Endothelial cell of umbilical vein (primary cell): ENCODE measurements at regions not wholly inside any gene's neighbourhood (a gene's known extent, or its start where the extent isn't known, plus 50 kb on each side); places are given as distances from the start of the nearest gene placed in this dataset.

ENCODE experiments used
- BruUV-seq: library from RNA; stranded (reverse); fragments of 400-500 nt; replicated peaks from 2 replicates; lab custom pipeline; 2021; lab: Mats Ljungman, UMichigan
- CTCF ChIA-PET: fragments of 300-600, 350-600 bp; sonication (Branson Sonifier 250); formaldehyde crosslinking; loops from one replicate; lab custom pipeline; 2021; ENCODE audit warnings: antibody characterized with exemption, inconsistent platforms; lab: Charles Lee
- POLR2A ChIA-PET: fragments of 300-600, 350-600 bp; sonication (Branson Sonifier 250); formaldehyde crosslinking; loops from one replicate; lab custom pipeline; 2021; ENCODE audit warnings: antibody characterized with exemption, inconsistent platforms; lab: Charles Lee
- DNase-seq: peaks from one replicate; pipeline ENCODE4 v3.0.0-alpha.2; 2011; ENCODE audit warnings: low read depth, low spot score
- FAIRE-seq: peaks from 2 replicates; lab custom pipeline; 2011; peaks lifted over from hg19 to GRCh38; lab: Jason Lieb, UNC
- H2AFZ ChIP-seq: 2 replicates; pipeline ENCODE4 v1.6.0; 2012; ENCODE audit warnings: low read depth, low read length, control low read depth, inconsistent platforms
- H3K27ac ChIP-seq: 2 replicates; pipeline ENCODE4 v1.5.1; 2011; ENCODE audit warnings: low read depth, mild to moderate bottlenecking, control low read depth, low read length, moderate library complexity; ENCODE audit not compliant: insufficient read depth
- H3K27me3 ChIP-seq, 2 experiments: 2 replicates each; pipeline versions ENCODE4 v1.6.0 to v1.6.1; 2011; ENCODE audit warnings: low read length in 2 of 2, mixed read lengths in 1 of 2; ENCODE audit not compliant: control insufficient read depth in 2 of 2, insufficient read depth in 2 of 2
- H3K36me3 ChIP-seq, 2 experiments: 2 replicates in 1 of 2; 3 replicates in 1 of 2; pipeline ENCODE4 v1.5.1; 2011; ENCODE audit warnings: low read length in 2 of 2, mild to moderate bottlenecking in 1 of 2, moderate library complexity in 1 of 2; ENCODE audit not compliant: control insufficient read depth in 2 of 2, insufficient read depth in 2 of 2; ENCODE audit errors: extremely low read depth in 1 of 2
- H3K4me1 ChIP-seq: 3 replicates; pipeline ENCODE4 v1.5.1; 2011; ENCODE audit warnings: mild to moderate bottlenecking, low read length; ENCODE audit not compliant: control insufficient read depth, insufficient read depth; ENCODE audit errors: extremely low read depth
- H3K4me2 ChIP-seq: 2 replicates; pipeline ENCODE4 v1.6.1; 2011; ENCODE audit warnings: low read length, control low read depth, mixed read lengths; ENCODE audit not compliant: insufficient read depth
- H3K4me3 ChIP-seq, 3 experiments: fragments of 200-600 bp in 1 of 3; sonication (generic), shearing (Covaris generic) in 1 of 3; replicated peaks in 1 of 3; 2 replicates each; pipeline ENCODE4 v1.5.1; 2011 to 2016; ENCODE audit warnings: control low read depth in 3 of 3, low read length in 3 of 3, mild to moderate bottlenecking in 2 of 3, inconsistent platforms in 1 of 3, low read depth in 1 of 3, moderate library complexity in 1 of 3; ENCODE audit not compliant: insufficient read depth in 1 of 3
- H3K79me2 ChIP-seq: 2 replicates; pipeline ENCODE4 v1.6.0; 2012; ENCODE audit warnings: low read length, inconsistent platforms; ENCODE audit not compliant: control insufficient read depth, insufficient read depth
- H3K9ac ChIP-seq: replicated peaks from 2 replicates; pipeline ENCODE3; 2011; ENCODE audit warnings: low read length, control low read depth; ENCODE audit not compliant: insufficient read depth; ENCODE audit errors: extremely low read depth
- H3K9me1 ChIP-seq: replicated peaks from 3 replicates; pipeline ENCODE4 v1.6.0; 2011; ENCODE audit warnings: mild to moderate bottlenecking, low read length; ENCODE audit not compliant: control insufficient read depth, insufficient read depth; ENCODE audit errors: extremely low read depth
- H3K9me3 ChIP-seq: replicated peaks from 2 replicates; pipeline ENCODE4 v1.5.1; 2012; ENCODE audit warnings: low read length, inconsistent platforms; ENCODE audit not compliant: control insufficient read depth, insufficient read depth
- H4K20me1 ChIP-seq: replicated peaks from 2 replicates; pipeline ENCODE3; 2011; ENCODE audit warnings: mild to moderate bottlenecking, low read length; ENCODE audit not compliant: control insufficient read depth, insufficient read depth; ENCODE audit errors: extremely low read depth
- CTCF ChIP-seq, 2 donors: IDR thresholded peaks; 1 replicate in 1 of 2; 2 replicates in 1 of 2; pipeline ENCODE4 v1.5.1; 2011; ENCODE audit warnings: low read length in 2 of 2, mild to moderate bottlenecking in 2 of 2, moderate library complexity in 2 of 2, control low read depth in 1 of 2, inconsistent platforms in 1 of 2, low read depth in 1 of 2; ENCODE audit not compliant: insufficient read depth in 1 of 2; ENCODE audit errors: extremely low read depth in 1 of 2
- EZH2 ChIP-seq: IDR thresholded peaks from 2 replicates; pipeline ENCODE4 v1.6.1; 2012; ENCODE audit warnings: borderline replicate concordance, low read depth, mild to moderate bottlenecking, moderate library complexity, low read length, inconsistent platforms; ENCODE audit not compliant: severe bottlenecking
- FOS ChIP-seq: IDR thresholded peaks from 2 replicates; pipeline ENCODE4 v1.6.1; 2011; ENCODE audit warnings: mild to moderate bottlenecking, low read length, moderate library complexity, borderline replicate concordance; ENCODE audit not compliant: insufficient read depth
- GATA2 ChIP-seq: IDR thresholded peaks from 2 replicates; pipeline ENCODE4 v1.7.0; 2011; ENCODE audit warnings: low read depth, mild to moderate bottlenecking, moderate library complexity, mixed read lengths, low read length; ENCODE audit not compliant: insufficient read length, insufficient read depth
- JUN ChIP-seq: IDR thresholded peaks from 2 replicates; pipeline ENCODE4 v1.6.1; 2011; ENCODE audit warnings: borderline replicate concordance, low read depth; ENCODE audit not compliant: insufficient read length, insufficient read depth
- MYC ChIP-seq: IDR thresholded peaks from one replicate; pipeline ENCODE4 v1.6.1; 2011; ENCODE audit warnings: mild to moderate bottlenecking, low read depth, low read length
- POLR2A ChIP-seq: IDR thresholded peaks from 2 replicates; pipeline ENCODE4 v1.6.1; 2012; ENCODE audit warnings: low read depth, mild to moderate bottlenecking, control low read depth, low read length
- POLR2AphosphoS5 ChIP-seq: IDR thresholded peaks from 2 replicates; pipeline ENCODE4 v1.6.1; 2012; ENCODE audit warnings: low read depth, mild to moderate bottlenecking, control low read depth, low read length, moderate library complexity; ENCODE audit not compliant: insufficient read depth
- dilution Hi-C: fragments of 300-500 bp; cut with MboI; formaldehyde crosslinking; loops from one replicate; pipeline ENCODE4 v1.15.0; 2019; ENCODE audit warnings: low sequenced_read_pairs; ENCODE audit not compliant: extremely low pct_ligation_motif_present
- intact Hi-C: fragments of 100-400 bp; cut with micrococcal nuclease; formaldehyde crosslinking; loops from one replicate; pipeline ENCODE4 v1.10.0; 2022
- TF ChIP-seq, protein P1 (sequence below): IDR thresholded peaks from 2 replicates; pipeline ENCODE4 v1.6.1; 2011; ENCODE audit not compliant: insufficient read depth, insufficient read length

DNA sequence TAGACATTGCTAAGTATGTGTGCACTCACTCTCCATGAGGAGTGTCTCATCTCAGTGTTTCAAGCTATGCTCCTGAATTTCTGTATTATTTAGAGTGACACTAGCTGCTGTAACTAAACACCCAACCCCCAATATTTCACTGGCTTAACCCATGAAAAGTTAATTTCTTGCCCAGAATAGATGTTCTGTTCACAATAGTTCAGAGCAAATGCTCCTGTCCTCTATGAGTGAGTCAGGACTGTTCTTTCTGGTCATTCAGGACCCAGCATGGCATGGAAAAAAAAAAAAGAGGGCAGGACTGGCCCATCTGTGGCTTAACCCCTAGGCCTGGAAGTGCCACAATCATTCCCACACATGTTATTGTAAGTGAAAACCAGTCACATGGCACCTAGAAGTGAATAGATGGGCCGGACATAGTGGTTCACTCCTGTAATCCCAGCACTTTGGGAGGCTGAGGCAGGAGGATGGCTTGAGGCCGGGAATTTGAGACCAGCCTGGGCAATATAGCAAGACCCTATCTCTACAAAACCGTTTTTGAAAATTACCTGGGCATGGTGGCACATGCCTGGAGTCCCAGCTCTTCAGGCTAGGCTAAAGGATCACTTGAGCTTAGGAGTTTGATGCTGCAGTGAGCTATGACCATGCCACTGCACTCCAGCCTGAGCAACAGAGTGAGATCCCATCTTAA lies 663.6 kb downstream of the IRS1 start:
- no peak overlapping the region for H2AFZ ChIP-seq
- H3K4me1 ChIP-seq, result no peaks in the 10 kb centered on the region
- no peaks in the 10 kb centered on the region for H3K36me3 ChIP-seq
- no peaks in the 10 kb centered on the region for H3K9me1 ChIP-seq
- intact Hi-C loops, result no loop called here
- ChIA-PET CTCF (no interaction called here), POLR2A (no interaction called here)
- H3K9me3 ChIP-seq, result no peaks in the 10 kb centered on the region
- H3K4me2 ChIP-seq, result no peak overlapping the region
- DNase-seq (no peak), FAIRE-seq (no peak)
- H3K27me3 ChIP-seq, result no peaks in the 10 kb centered on the region
- BruUV-seq, result no TSS peak
- no peaks in the 10 kb centered on the region for H4K20me1 ChIP-seq
- dilution Hi-C loops, result no loop called here
- TF ChIP-seq EZH2 (no peak), POLR2A (no peak), POLR2AphosphoS5 (no peak), CTCF (IDR thresholded peaks at IDR 0.05; ENCODE audit: extremely low read depth in 1 of 2, insufficient read depth in 1 of 2, low read depth in 1 of 2, low read length in 2 of 2) (no peak), JUN (no peak), FOS (no peak), GATA2 (no peak), MYC (no peak)
- TF ChIP-seq, protein P1, sequence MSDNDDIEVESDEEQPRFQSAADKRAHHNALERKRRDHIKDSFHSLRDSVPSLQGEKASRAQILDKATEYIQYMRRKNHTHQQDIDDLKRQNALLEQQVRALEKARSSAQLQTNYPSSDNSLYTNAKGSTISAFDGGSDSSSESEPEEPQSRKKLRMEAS, result no peak
- H3K27ac ChIP-seq, result no peak overlapping the region
- H3K4me3 ChIP-seq, result no peak overlapping the region
- no peaks in the 10 kb centered on the region for H3K79me2 ChIP-seq
- no peak overlapping the region for H3K9ac ChIP-seq
